Panc1 (cell line): ENCODE measurements at regions not wholly inside any gene's neighbourhood (a gene's known extent, or its start where the extent isn't known, plus 50 kb on each side); places are given as distances from the start of the nearest gene placed in this dataset.
A peak's percentile ranks its signal among the peaks of the same experiment; 100 is the strongest.

ENCODE experiments used
- ATAC-seq: fragments of 200-7000 bp; cut with Tn5 transposase; 2 replicates; pipeline ENCODE4 v1.9.1; 2020; ENCODE audit warnings: mild to moderate bottlenecking, moderate library complexity
- BruUV-seq: library from RNA; stranded (reverse); fragments of 400-500 nt; replicated peaks from 2 replicates; lab custom pipeline; 2021; lab: Mats Ljungman, UMichigan
- CTCF ChIA-PET: fragments of 300-600 bp; sonication (Branson Sonifier 250); formaldehyde crosslinking; loops from one replicate; lab custom pipeline; 2022; ENCODE audit warnings: antibody characterized with exemption; lab: Charles Lee
- POLR2A ChIA-PET: fragments of 300-600 bp; sonication (Branson Sonifier 250); formaldehyde crosslinking; loops from one replicate; lab custom pipeline; 2022; ENCODE audit warnings: antibody characterized with exemption; lab: Charles Lee
- DNase-seq: peaks from one replicate; pipeline ENCODE4 v3.0.0-alpha.2; 2010; ENCODE audit warnings: low read depth, low spot score
- H3K27ac ChIP-seq: 2 replicates; pipeline ENCODE4 v1.5.1; 2011; ENCODE audit warnings: mild to moderate bottlenecking, low read length, inconsistent platforms
- H3K27me3 ChIP-seq: fragments of 200-500 bp; sonication (Bioruptor generic); 2 replicates; pipeline ENCODE4 v1.6.0; 2014; ENCODE audit warnings: low read length, inconsistent platforms; ENCODE audit not compliant: control insufficient read depth, insufficient read depth
- H3K36me3 ChIP-seq: fragments of 200-500 bp; sonication (Bioruptor generic); 2 replicates; pipeline ENCODE4 v1.5.1; 2014; ENCODE audit warnings: inconsistent platforms, mild to moderate bottlenecking, low read length, moderate library complexity; ENCODE audit not compliant: control insufficient read depth, insufficient read depth
- H3K4me1 ChIP-seq: 2 replicates; pipeline ENCODE4 v1.5.1; 2011; ENCODE audit warnings: inconsistent platforms, mild to moderate bottlenecking, low read length, moderate library complexity; ENCODE audit not compliant: control insufficient read depth, insufficient read depth
- H3K4me3 ChIP-seq, 2 experiments: 2 replicates each; pipeline ENCODE4 v1.5.1; 2011 to 2012; ENCODE audit warnings: low read depth in 2 of 2, low read length in 2 of 2, mild to moderate bottlenecking in 2 of 2, inconsistent platforms in 1 of 2, moderate library complexity in 1 of 2
- H3K9me3 ChIP-seq: fragments of 200-500 bp; sonication (Bioruptor generic); 2 replicates; pipeline ENCODE4 v1.5.1; 2014; ENCODE audit warnings: low read depth, mild to moderate bottlenecking, inconsistent platforms, low read length, moderate library complexity; ENCODE audit not compliant: control insufficient read depth, insufficient read depth
- POLR2AphosphoS5 ChIP-seq: IDR thresholded peaks from 2 replicates; pipeline ENCODE4 v1.6.1; 2012; ENCODE audit warnings: mild to moderate bottlenecking, low read depth, low read length, moderate library complexity
- SIN3A ChIP-seq: IDR thresholded peaks from 2 replicates; pipeline ENCODE4 v1.6.1; 2012; ENCODE audit warnings: low read depth, mild to moderate bottlenecking, low read length, moderate library complexity, borderline replicate concordance; ENCODE audit not compliant: insufficient read depth
- TCF7L2 ChIP-seq: IDR thresholded peaks from 2 replicates; pipeline ENCODE4 v1.6.1; 2011; ENCODE audit warnings: mild to moderate bottlenecking, low read depth, low read length, inconsistent platforms
- in situ Hi-C: cut with HindIII; loops from 2 replicates; pipeline ENCODE4 v1.10.0; 2016; ENCODE audit warnings: low sequenced_read_pairs, low pct_unique_long_range_greater_than_20kb
- intact Hi-C: fragments of 100-400 bp; cut with micrococcal nuclease; formaldehyde crosslinking; loops from one replicate; pipeline ENCODE4 v1.10.0; 2022; ENCODE audit not compliant: unreplicated experiment
- TF ChIP-seq, protein P1 (sequence below): fragments of 450-650 bp; IDR thresholded peaks from 2 replicates; pipeline ENCODE4 v1.5.1; 2017; ENCODE audit warnings: mild to moderate bottlenecking
- TF ChIP-seq, protein P2 (sequence below), 2 experiments: IDR thresholded peaks; 2 replicates each; pipeline ENCODE4 v1.6.1; 2011 to 2012; ENCODE audit warnings: low read depth in 2 of 2, control low read depth in 1 of 2, low read length in 1 of 2, mild to moderate bottlenecking in 1 of 2, moderate library complexity in 1 of 2; ENCODE audit not compliant: insufficient read depth in 1 of 2

DNA sequence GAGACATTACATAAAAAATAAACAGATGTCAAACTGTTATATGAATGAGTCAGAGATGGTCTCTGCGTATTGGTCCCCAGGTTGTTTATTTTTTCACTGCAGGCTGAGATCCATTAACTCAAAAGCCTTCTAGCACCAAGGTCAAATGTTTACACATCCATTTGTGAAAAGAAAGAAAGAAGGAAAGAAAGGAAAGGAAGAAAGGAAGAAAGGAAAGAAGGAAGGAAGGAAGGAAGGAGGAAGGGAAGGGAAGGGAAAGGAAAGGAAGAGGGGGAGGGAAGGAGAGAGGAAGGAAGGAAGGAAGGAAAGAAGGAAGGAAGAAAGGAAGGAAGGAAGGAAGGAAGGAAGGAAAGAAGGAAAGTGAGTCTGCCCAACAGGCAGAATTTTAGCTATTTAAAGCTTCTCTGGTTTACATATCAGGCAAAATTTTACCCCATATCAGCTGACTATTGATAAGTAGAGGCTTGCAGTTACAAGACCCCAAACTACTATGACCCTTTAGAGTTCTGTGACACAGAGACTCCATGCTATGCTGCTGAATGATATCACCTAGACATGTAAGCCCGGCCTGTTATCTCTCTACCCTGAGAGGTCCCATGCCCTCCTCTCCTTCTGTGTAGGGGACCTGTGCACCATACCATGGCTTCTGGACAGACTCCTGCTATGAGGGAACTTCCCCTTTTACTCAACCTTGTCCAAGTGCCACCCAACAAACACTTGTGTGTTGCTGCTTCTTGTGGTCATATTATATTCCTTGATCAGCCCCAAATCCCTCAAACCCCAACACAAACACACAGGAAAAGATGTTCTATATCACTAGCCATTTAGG lies 59.0 kb downstream of the DRD1 start:
- BruUV-seq = no TSS peak
- Histone ChIP-seq H3K4me3 (0 out of 4 replicates have a peak overlapping the region, but pooled peaks of 1 of the 2 experiments have one; percentile 3), H3K4me1 (no peaks in the 10 kb centered on the region; the same call in 1 of the 2 replicates), H3K9me3 (no peaks in the 10 kb centered on the region), H3K27ac (no peak overlapping the region), H3K36me3 (no peaks in the 10 kb centered on the region), H3K27me3 (no peaks in the 10 kb centered on the region)
- intact Hi-C loops = no loop called here
- DNase-seq (no peak), ATAC-seq (peak; percentile 52; the same call in 1 of the 2 replicates)
- POLR2A ChIA-PET = interaction anchor here (0.7 kb wide), 1 partner anchor 138 kb away, joined by 3 read pairs; no protein-coding TSS in a partner anchor
- CTCF ChIA-PET = no interaction called here
- in situ Hi-C loops = no loop called here
- TF ChIP-seq TCF7L2 = no peak
- TF ChIP-seq, protein P1, sequence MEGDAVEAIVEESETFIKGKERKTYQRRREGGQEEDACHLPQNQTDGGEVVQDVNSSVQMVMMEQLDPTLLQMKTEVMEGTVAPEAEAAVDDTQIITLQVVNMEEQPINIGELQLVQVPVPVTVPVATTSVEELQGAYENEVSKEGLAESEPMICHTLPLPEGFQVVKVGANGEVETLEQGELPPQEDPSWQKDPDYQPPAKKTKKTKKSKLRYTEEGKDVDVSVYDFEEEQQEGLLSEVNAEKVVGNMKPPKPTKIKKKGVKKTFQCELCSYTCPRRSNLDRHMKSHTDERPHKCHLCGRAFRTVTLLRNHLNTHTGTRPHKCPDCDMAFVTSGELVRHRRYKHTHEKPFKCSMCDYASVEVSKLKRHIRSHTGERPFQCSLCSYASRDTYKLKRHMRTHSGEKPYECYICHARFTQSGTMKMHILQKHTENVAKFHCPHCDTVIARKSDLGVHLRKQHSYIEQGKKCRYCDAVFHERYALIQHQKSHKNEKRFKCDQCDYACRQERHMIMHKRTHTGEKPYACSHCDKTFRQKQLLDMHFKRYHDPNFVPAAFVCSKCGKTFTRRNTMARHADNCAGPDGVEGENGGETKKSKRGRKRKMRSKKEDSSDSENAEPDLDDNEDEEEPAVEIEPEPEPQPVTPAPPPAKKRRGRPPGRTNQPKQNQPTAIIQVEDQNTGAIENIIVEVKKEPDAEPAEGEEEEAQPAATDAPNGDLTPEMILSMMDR = no peak
- TF ChIP-seq SIN3A = no peak
- no peak for TF ChIP-seq POLR2AphosphoS5
- TF ChIP-seq, protein P2, sequence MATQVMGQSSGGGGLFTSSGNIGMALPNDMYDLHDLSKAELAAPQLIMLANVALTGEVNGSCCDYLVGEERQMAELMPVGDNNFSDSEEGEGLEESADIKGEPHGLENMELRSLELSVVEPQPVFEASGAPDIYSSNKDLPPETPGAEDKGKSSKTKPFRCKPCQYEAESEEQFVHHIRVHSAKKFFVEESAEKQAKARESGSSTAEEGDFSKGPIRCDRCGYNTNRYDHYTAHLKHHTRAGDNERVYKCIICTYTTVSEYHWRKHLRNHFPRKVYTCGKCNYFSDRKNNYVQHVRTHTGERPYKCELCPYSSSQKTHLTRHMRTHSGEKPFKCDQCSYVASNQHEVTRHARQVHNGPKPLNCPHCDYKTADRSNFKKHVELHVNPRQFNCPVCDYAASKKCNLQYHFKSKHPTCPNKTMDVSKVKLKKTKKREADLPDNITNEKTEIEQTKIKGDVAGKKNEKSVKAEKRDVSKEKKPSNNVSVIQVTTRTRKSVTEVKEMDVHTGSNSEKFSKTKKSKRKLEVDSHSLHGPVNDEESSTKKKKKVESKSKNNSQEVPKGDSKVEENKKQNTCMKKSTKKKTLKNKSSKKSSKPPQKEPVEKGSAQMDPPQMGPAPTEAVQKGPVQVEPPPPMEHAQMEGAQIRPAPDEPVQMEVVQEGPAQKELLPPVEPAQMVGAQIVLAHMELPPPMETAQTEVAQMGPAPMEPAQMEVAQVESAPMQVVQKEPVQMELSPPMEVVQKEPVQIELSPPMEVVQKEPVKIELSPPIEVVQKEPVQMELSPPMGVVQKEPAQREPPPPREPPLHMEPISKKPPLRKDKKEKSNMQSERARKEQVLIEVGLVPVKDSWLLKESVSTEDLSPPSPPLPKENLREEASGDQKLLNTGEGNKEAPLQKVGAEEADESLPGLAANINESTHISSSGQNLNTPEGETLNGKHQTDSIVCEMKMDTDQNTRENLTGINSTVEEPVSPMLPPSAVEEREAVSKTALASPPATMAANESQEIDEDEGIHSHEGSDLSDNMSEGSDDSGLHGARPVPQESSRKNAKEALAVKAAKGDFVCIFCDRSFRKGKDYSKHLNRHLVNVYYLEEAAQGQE (IDR thresholded peaks at IDR 0.05; ENCODE audit: insufficient read depth in 1 of 2, low read depth in 2 of 2, low read length in 1 of 2) = no peak

DNA sequence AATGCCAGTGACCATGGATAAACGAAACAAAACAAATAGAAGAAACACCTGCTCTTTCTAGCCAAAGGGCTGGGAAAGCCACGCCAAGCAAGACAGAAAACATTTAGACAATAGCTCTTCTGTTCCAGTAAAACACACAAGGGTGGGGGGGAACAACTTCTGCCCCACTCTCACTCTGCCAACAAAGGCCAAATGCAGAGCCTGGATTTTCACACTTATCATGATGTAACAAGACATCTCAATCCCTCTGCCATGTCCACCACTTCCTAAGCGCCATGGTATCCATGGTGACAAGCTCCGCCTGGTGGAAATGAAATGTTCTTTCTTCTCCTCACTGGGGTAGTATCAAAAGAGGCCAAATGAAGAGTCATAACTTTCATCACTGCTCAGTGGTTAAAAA lies 60.6 kb downstream of the DRD1 start:
- DNase-seq = no peak
- H3K27ac ChIP-seq = no peak overlapping the region

More for the DNA sequence above, 60.6 kb downstream of the DRD1 start:
- TF ChIP-seq SIN3A = no peak
- TF ChIP-seq TCF7L2 = no peak
- TF ChIP-seq, protein P2 (IDR thresholded peaks at IDR 0.05; ENCODE audit: insufficient read depth in 1 of 2, low read depth in 2 of 2, low read length in 1 of 2) = no peak
- no peak for TF ChIP-seq POLR2AphosphoS5
- TF ChIP-seq, protein P1 = no peak; the same call in 1 of the 2 replicates
- ChIA-PET POLR2A (no interaction called here), CTCF (no interaction called here)
- Histone ChIP-seq H3K9me3 (no peaks in the 10 kb centered on the region), H3K4me3 (peak overlapping the region in 1 of 2 experiments; percentile 11; a peak in 1 of 4 replicates), H3K36me3 (no peaks in the 10 kb centered on the region), H3K4me1 (peaks cover 5% of the 10 kb centered on the region; the same call in 1 of the 2 replicates), H3K27me3 (no peaks in the 10 kb centered on the region)
- in situ Hi-C loops (no loop called here), intact Hi-C loops (no loop called here)
- no peak for ATAC-seq
- BruUV-seq = no TSS peak
